Stimulated activated CD4-positive, alpha-beta T cell treated with anti-CD3 and anti-CD28 coated beads, Interleukin-4, amount 100 ng/mL, for 4 hours (primary cell): ENCODE measurements at regions not wholly inside any gene's neighbourhood (a gene's known extent, or its start where the extent isn't known, plus 50 kb on each side); places are given as distances from the start of the nearest gene placed in this dataset.
"Not testable (repeated sequence)": the region's sequence is repeated elsewhere in the genome, so short reads cannot be mapped to it uniquely, and the experiment has no call there.

Source experiments
- DNase-seq, 2 experiments: peaks; one replicate each; pipeline ENCODE4 v3.0.0-alpha.2; 2020

DNA sequence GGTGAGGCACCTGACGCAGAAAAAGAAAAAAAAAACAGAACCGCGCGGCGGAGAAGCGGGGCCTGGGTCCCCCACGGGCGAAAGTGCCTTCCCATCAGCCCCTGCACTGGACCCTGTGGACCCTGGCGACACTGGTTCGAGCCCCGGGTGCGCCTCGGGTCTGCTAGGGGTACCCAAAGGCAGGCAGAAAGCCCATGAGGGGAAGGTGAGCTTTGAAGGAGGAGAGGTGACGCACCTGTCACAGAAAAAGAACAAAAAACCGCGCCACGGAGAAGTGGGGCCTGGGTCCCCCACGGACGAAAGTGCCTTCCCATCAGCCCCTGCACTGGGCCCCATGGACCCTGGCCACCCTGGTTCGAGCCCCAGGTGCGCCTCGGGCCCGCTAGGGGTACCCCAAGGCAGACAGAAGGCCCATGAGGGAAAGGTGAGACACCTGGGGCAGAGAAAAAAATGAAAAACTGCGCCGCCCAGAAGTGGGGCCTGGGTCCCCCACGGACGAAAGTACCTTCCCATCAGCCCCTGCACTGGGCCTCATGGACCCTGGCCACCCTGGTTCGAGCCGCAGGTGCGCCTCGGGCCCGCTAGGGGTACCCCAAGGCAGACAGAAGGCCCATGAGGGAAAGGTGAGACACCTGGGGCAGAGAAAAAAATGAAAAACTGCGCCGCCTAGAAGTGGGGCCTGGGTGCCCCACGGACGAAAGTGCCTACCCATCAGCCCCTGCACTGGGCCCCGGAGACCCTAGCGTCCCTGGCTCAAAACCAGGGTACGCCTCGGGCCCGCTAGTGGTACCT, 227.4 kb downstream of the CCDC74A start:
- no peak for DNase-seq

DNA sequence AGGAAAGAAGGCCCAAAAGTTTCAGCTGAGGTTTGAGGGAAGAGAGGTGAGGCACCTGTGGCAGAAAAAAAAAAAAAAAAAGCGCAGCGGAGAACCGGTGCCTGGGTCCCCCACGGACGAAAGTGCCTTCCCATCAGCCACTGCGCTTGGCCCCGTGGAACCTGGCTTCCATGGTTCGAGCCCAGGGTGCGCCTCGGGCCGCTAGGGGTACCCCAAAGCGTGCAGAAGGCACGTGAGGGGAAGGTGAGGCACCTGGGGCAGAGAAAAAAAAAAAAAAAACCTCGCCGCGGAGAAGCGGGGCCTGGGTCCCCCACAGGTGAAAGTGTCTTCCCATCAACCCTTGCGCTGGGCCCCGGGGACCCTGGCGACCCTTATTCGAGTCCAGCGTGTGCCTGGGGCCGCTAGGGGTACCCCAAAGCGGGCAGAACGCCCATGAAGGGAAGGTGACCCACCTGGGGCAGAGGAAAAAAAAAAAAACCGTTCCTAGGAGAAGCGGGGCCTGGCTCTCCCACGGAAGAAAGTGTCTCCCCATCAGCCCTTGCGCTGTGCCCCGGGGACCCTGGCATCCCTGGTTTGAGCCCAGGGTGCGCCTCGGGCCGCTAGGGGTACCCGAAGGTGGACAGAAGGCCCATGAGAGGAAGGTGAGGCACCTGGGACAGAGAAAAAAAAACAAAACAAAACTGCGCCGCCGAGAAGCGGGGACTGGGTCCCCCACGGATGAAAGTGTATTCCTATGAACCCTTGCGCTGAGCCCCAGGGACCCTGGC, 228.6 kb downstream of the CCDC74A start:
- no peak for DNase-seq

DNA sequence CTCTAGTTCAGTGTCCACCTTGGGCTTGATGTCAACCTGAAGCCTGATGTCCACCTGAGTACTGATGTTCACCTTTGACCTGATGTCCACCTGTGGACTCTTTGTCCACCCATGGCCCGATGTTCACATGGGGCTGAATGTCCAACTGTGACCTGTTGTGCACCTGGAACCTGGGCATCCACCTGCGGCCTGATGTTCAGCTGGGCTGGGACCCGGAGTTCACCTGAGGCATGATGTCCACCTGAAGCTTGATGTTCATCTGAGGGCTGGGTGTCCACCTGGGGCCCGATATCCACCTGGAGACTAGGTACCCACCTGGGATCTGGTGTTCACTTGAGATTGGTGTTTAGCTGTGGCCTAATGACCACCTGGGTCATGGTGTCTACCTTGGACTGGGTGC, 231.3 kb downstream of the CCDC74A start:
- DNase-seq: not testable (repeated sequence)

DNA sequence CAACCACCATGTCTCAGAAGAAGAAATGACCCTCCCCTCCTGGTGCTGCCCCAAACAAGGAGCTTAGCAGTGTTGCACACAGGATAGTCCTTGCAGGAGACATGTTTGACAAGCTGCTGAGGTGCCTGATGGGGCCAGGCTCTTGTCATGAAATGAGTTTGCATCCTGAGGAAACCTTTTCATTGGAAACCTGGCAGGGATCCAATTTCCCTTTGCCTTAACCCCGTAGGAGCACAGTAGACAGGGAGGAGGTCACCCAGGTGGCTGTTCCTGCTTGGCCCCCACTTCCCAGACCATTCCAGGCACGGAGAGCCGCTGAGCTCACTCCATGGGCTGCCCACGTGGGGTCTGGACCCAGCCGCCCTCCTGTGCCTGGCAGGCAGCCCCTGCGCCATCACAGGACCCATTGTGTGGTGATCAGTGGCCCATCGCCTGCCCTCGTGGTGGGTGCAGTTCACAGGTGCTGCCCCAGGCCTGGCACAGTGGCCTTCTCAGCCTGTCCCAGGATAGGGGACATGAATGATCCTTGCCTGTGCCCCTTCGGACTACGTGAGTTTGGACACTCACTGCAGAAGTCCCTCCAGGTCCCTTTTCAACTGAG, 247.4 kb downstream of the CCDC74A start:
- DNase-seq: not testable (repeated sequence)

DNA sequence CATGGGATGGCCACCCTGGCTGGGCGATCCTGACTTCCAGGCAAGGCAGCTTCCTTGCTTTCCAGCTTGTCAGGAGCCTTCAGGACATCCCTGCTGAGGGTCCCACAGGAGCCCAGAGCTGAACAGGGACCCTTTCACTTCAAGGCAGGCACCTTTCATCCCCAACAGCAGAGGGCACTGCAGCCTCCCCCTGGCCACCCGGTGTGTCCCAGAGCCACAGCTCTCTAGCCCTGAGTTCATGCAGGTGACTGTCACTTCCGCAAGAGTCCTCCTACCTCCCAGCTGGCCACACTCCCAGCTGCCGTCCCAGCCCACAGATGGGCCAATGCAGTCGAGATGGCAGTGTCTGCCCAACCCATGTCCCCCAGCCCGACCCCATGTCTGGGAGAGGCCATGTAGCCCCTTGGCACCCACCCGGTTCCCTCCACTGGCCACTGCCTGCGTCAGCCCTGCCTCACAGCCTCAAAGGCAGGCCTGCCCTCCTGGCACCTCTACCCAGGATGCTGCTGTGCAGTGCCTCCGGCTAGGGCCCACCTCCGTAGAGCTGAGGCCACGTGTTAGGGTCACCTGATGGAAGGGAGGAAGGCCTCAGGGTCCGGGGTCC, 248.3 kb downstream of the CCDC74A start:
- DNase-seq: not testable (repeated sequence)

DNA sequence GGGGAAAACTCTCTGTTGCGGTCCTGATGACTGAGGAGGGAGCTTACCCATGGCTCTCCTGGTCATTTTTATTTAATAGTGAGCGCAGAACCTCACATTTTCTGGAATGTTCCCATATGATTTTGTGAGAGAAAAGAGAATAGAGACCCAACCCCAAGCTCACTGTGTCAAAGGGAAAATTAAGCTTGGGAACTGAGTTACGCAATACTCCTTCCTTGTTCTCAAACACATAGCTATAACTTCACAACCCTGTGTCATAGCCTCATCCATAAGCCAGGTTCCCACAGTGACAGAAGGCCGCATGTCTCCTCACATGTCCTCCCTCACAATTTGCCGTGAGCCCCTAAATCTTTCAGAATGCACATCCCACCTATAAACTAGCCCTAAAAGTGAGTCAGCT, 252.8 kb downstream of the CCDC74A start:
- DNase-seq: not testable (repeated sequence)

DNA sequence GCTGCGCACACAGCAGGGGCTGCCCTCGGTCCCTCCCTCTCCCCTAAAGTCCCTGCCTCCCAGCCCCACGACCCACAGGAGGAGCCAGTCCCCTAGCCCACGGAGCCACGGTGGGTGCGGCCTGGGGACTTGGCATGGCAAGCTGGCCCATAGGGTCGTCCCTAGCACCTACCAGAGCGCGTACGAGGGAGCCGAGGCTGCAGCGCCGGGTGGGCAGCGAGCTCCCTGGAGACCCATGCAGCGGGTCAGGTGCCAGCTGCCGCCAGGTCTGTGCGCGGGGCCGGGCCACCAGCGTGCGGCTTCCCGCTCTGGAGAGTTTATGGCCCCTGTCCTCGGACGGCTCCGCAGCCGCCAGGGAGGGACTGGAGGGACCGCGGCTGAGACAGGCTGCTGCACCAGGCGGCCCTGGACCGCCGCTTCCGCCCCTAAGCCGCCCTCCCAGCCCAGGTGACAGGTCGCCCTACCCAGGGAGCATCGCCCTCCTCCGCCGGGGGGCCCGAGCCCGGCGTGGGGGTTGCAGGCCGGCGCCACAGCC, 273.6 kb downstream of the CCDC74A start:
- no peak for DNase-seq

DNA sequence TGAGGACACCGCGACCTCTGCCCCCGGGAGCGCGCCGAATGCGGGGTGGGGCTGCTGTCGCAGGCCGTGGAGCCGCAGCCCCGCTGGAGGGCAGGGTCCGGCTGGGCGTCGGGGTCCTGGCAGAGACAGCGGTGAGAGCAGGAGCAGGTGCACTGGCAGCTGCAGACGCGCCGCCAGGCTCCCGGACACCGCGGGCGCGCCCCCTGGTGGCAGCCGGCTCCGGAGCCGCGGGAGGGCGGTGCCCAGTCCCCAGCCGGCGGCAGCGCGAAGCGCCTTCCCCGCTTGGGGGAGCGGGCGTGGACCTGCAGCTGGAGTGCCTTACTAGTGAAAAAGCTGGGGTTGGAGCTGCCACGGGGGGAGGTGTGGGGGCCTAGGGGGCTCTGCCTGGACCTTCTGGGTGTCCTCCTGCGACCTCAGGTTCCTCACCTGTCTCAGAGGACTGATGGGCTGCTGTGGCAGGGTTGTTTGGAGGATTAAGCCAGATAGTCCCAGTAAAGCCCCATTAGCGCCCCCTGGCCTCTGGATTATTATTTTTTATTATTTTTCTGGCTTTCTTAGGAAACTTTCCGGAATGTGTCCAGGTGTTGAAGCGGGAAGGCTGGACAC, 274.2 kb downstream of the CCDC74A start:
- peak; percentile 74 to 80 for DNase-seq

DNA sequence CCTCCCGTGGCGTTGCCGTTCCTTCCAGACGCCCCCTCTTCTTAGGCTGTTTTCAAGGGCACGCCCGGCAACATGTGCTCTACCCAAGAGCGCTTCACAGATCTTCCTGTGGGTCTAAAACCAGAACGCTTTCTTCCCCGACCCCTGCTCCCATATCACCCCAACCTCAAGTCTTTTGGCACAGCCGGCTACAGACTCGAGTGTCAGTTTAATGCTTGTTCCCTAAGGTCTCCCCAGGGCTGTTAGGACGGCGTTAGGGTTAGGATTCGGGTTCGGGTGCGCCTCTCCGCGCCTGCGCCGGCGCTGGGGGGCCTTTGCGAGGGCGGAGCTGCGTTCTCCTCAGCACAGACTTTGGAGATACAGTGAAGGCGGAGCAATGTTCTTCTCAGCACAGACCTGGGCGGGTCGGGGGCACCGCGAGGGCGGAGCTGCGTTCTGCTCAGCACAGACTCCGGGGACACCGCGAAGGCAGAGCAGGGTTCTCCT, 274.7 kb downstream of the CCDC74A start:
- DNase-seq: peak; percentile 39 to 55

DNA sequence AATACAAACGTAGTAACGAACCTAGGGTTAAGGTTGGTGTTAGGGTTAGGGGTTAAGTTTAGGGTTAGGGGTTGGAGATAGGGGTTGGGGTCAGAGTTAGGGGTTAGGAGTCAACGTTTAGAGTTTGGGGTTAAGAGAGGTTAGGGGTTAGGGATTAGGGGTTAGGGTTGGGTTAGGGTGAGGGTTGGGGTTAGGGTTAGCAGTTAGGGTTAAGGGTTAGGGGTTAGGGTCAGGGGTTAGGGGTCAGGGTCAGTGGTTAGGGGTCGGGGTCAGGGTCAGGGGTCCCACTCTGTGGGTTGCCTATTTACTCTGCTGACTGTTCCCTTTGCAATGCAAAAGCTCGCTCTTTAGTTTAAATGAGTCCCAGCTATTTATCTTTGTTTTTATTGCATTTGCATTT, 275.5 kb downstream of the CCDC74A start:
- not testable (repeated sequence) for DNase-seq

DNA sequence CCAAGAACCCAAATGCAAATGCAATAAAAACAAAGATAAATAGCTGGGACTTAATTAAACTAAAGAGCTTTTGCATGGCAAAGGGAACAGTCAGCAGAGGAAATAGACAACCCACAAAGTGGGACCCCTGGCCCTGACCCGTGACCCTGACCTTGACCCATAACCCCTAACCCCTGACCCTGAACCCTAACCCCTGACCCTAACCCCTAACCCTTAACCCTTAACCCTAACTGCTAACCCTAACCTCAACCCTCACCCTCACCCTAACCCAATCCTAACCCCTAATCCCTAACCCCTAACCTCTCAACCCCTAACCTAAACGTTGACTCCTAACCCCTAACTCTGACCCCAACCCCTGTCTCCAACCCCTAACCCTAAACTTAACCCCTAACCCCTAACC, 284.9 kb downstream of the CCDC74A start:
- DNase-seq: not testable (repeated sequence)

DNA sequence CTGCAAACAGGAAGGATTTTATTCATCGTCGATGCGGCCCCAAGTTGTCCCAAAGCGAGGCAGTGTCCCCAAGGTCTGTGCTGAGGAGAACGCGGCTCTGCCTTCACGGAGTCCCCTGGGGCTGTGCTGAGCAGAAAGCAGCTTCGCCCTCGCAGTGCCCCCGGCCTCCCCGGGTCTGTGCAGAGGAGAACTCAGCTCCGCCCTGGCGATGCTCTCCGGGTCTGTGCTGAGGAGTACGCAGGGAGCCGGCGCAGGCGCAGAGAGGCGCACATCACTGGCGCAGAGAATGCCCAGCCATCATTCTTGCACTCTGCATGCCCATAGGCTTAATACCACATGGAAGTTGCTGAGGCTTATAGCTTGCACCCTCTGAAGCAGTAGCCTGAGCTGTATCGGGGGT, 285.7 kb downstream of the CCDC74A start:
- not testable (repeated sequence) for DNase-seq

DNA sequence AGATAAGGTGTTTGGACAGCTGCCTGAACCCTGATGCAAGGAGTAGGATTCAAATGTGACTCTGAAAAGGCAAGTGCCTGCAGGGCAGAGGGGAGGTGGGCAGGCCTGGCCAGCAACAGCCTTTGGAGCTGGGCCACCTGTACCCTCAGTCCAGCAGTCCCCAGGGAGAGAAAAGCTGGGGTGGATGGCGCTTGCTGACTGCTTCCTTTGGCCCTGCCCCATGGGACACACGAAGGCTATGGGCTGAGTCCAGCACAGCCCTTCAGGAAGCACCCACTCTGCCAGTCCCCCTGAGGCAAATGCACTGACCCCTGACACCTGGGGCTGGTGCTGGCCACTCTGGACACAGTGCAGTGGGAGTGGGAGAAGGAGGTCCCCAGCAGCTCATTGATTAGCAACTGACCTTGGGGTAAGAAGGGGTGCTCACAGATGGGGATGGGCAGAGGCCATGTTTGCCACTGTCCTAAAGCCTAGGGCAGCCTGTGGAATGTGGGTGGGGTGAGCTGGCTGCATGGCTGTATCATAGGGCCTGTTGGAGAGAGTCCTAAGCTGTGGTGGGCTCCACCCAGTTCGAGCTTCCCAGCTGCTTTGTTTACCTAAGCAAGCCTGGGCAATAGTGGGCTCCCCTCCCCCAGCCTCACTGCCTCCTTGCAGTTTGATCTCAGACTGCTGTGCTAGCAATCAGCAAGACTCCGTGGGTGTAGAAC, 290.7 kb downstream of the CCDC74A start:
- DNase-seq: not testable (repeated sequence)

DNA sequence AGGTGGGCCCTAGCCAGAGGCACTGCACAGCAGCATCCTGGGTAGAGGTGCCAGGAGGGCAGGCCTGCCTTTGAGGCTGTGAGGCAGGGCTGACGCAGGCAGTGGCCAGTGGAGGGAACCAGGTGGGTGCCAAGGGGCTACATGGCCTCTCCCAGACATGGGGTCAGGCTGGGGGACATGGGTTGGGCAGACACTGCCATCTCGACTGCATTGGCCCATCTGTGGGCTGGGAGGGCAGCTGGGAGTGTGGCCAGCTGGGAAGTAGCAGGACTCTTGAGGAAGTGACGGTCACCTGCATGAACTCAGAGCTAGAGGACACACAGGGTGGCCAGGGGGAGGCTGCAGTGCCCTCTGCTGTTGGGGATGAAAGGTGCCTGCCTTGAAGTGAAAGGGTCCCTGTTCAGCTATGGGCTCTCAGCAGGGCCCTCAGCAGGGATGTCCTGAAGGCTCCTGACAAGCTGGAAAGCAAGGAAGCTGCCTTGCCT, 294.6 kb downstream of the CCDC74A start:
- DNase-seq: not testable (repeated sequence)

DNA sequence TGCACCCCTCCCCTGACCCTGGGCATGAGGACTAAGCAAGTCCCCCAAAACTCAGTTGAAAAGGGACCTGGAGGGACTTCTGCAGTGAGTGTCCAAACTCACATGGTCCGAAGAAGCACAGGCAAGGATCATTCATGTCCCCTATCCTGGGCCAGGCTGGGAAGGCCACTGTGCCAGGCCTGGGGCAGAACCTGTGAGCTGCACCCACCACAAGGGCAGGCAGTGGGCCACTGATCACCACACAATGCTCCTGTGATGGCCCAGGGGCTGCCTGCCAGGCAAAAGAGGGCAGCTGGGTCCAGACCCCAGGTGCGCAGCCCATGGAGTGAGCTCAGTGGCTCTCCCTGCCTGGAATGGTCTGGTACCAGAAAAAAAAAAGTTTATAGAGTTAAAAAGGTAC, 295.4 kb downstream of the CCDC74A start:
- DNase-seq: not testable (repeated sequence)

DNA sequence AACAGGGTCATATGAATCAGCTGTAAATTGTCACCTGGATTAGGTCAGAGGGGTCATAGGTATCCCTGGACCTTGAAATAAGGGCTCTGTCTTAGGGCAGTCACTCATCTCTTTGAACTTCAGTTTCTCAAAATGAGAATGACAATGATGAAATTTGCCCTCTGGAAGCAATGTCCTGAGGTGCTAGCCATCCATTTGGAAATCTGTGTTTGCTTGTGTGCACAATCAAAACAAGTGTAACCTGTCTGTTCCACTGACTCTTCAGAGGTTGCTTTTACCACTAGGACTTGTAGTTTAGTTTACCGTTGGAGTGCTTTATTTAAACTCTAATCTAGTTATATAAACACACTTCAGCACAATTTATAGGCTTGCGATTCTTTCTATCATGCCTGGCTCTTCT, 297.3 kb downstream of the CCDC74A start:
- DNase-seq: not testable (repeated sequence)

DNA sequence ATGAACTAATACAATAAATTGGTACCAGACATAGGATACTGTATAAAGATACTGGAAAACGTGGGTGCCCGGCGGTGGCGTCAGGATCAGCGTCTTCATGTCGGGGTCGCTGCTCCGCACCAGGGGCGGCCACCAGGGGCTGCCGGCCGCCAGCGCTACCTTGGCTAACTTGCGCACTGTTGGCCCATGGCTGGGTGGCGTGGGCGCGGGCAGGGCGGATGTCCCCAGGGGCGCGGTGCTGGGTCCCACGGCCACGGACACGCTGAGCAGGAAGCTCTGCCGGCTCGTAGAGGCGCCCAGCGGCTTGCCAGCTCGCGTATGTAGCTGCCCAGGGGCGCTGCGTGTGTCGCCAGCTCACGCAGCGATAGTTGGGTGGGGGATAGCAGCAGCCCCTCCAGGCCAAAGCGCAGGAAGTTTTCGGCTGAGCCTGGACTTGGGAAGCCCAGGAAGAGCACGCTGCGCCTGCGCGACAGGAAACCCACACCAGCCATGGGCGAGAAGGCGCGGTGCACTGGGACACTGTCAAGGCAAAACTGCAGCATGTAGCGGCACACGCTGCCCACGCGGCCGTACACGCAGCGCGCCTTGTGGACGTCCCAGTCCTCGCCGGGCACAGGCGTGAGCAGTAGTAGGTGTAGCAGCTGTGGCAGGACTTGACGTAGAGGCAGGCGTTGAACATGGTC, 299.9 kb downstream of the CCDC74A start:
- no peak for DNase-seq

DNA sequence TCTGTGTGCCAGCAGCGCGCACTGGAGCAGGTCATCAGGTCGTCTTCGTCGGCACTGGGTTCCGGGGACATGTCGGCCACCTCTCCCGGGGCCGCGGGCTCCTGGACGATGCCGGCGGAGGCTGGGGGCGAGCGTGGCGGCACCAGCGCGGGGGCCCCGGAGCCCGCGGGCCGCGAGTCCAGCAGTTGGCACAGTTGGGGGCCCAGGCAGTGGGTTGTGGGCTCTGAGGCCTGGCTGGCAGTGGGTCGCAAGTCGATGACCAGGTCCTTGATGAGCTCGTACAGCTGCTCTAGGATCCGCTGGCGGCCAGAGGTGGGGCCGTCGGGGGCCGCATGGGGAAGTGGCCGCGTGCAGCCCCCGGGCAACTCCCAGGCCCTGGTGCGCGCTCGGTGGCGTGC, 300.5 kb downstream of the CCDC74A start:
- no peak for DNase-seq

DNA sequence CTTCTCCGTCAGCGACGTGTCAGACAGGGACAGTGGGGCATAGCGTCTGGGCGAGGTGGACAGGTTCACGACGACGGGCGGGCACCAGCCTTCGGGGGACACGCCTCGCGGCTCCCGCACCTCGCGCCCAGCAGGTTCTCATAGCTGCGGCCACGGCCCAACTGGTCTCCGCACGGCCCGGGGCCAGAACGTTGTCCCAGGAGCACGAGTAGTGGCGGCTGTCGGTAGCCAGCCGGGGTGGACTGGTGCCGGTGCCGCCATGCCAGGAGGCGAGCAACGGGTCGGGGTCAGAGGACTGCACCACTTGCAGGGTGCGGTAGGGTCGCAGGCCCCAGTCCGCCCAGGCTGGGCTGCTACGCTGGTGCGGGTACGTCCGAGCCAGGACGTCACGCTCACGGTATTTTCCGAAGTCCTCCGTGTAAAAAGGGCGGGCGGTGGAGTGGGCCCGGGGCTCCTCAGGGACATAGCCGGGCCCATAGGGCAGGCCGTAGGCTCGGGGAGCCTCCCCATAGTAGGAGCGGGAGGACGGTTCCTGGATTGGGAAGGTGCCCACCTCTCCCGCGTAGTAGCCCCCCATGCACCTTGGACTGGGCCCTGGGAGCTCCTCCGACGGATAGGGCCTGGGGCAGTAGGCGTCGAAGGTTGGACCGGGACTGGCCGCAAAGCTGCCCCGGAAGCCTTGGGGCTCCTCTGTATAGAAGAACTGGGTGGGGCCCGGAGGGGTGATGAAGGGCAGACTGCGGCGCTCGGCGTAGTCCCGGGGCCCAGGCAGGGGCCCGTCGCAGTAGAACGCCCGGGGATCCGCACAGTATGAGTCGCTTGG, 301.2 kb downstream of the CCDC74A start:
- DNase-seq: not testable (repeated sequence)
